HEK293 (cell line): ENCODE measurements at regions not wholly inside any gene's neighbourhood (a gene's known extent, or its start where the extent isn't known, plus 50 kb on each side); places are given as distances from the start of the nearest gene placed in this dataset.

Experiments
- CTCF ChIA-PET: fragments of 350-600 bp; formaldehyde crosslinking; extraction: SDS; loops from one replicate; lab custom pipeline; 2021; ENCODE audit warnings: antibody characterized with exemption; lab: Yijun Ruan, JAX
- POLR2A ChIA-PET: fragments of 300-600 bp; formaldehyde crosslinking; extraction: SDS; loops from one replicate; lab custom pipeline; 2020; ENCODE audit warnings: antibody characterized with exemption, inconsistent platforms; lab: Yijun Ruan, JAX
- H3K27ac ChIP-seq: fragments of 200-500 bp; sonication (Bioruptor generic); 2 replicates; pipeline ENCODE4 v1.5.1; 2014; ENCODE audit warnings: low read depth, low read length, control low read depth, inconsistent platforms; ENCODE audit errors: extremely low read depth
- H3K36me3 ChIP-seq, 2 experiments: fragments of 200-500 bp in 1 of 2; sonication (Bioruptor generic) in 1 of 2; 1 replicate in 1 of 2; 2 replicates in 1 of 2; pipeline ENCODE4 v1.5.1; 2014 to 2017; ENCODE audit warnings: inconsistent platforms in 2 of 2, low read length in 2 of 2; ENCODE audit not compliant: control insufficient read depth in 2 of 2, insufficient read depth in 1 of 2
- H3K4me1 ChIP-seq: fragments of 200-500 bp; sonication (Bioruptor generic); 2 replicates; pipeline ENCODE4 v1.5.1; 2014; ENCODE audit warnings: mild to moderate bottlenecking, low read length, inconsistent platforms; ENCODE audit not compliant: control insufficient read depth, insufficient read depth
- H3K4me3 ChIP-seq: 2 replicates; pipeline ENCODE4 v1.5.1; 2011; ENCODE audit warnings: low read depth, mild to moderate bottlenecking, control low read depth, low read length, moderate library complexity
- H3K9me3 ChIP-seq: fragments of 200-500 bp; sonication (Bioruptor generic); 2 replicates; pipeline ENCODE4 v1.5.1; 2014; ENCODE audit warnings: low read depth, low read length, inconsistent platforms; ENCODE audit not compliant: control insufficient read depth, insufficient read depth
- INSM2 ChIP-seq: fragments of 450-650 bp; formaldehyde crosslinking; IDR thresholded peaks from 2 replicates; pipeline ENCODE4 v1.5.1; 2016; ENCODE audit warnings: missing biosample characterization, missing genetic modification characterization
- KLF10 ChIP-seq: fragments of 450-650 bp; IDR thresholded peaks from 2 replicates; pipeline ENCODE4 v1.5.1; 2018; ENCODE audit warnings: missing biosample characterization, mild to moderate bottlenecking, missing genetic modification characterization
- PATZ1 ChIP-seq: fragments of 450-650 bp; formaldehyde crosslinking; IDR thresholded peaks from 2 replicates; pipeline ENCODE4 v1.5.1; 2016; ENCODE audit warnings: missing biosample characterization, missing genetic modification characterization
- PRDM1 ChIP-seq: fragments of 450-650 bp; formaldehyde crosslinking; IDR thresholded peaks from 2 replicates; pipeline ENCODE4; 2016; ENCODE audit warnings: missing biosample characterization, missing genetic modification characterization
- PRDM2 ChIP-seq: fragments of 450-650 bp; formaldehyde crosslinking; IDR thresholded peaks from 2 replicates; pipeline ENCODE4 v1.5.1; 2016; ENCODE audit warnings: missing biosample characterization, missing genetic modification characterization, borderline replicate concordance
- WT1 ChIP-seq: fragments of 450-650 bp; formaldehyde crosslinking; IDR thresholded peaks from 2 replicates; pipeline ENCODE4 v1.5.1; 2016; ENCODE audit warnings: missing biosample characterization, missing genetic modification characterization
- ZBTB11 ChIP-seq: fragments of 450-650 bp; formaldehyde crosslinking; conservative IDR thresholded peaks from 2 replicates; pipeline ENCODE4 v1.5.1; 2016; ENCODE audit warnings: low read depth, missing biosample characterization, missing genetic modification characterization
- ZNF175 ChIP-seq: fragments of 450-650 bp; formaldehyde crosslinking; IDR thresholded peaks from 2 replicates; pipeline ENCODE4 v1.5.1; 2016; ENCODE audit warnings: missing biosample characterization, missing genetic modification characterization
- ZNF18 ChIP-seq: fragments of 450-650 bp; formaldehyde crosslinking; IDR thresholded peaks from 2 replicates; pipeline ENCODE4 v1.5.1; 2016; ENCODE audit warnings: missing biosample characterization, missing genetic modification characterization
- ZNF488 ChIP-seq: fragments of 450-650 bp; formaldehyde crosslinking; IDR thresholded peaks from 2 replicates; pipeline ENCODE4 v1.5.1; 2016; ENCODE audit warnings: missing biosample characterization, missing genetic modification characterization
- ZNF501 ChIP-seq: fragments of 450-650 bp; formaldehyde crosslinking; IDR thresholded peaks from 2 replicates; pipeline ENCODE4 v1.5.1; 2016; ENCODE audit warnings: missing biosample characterization, missing genetic modification characterization
- ZNF510 ChIP-seq: fragments of 450-650 bp; formaldehyde crosslinking; IDR thresholded peaks from 2 replicates; pipeline ENCODE4 v1.5.1; 2018; ENCODE audit warnings: mild to moderate bottlenecking, missing genetic modification characterization, missing biosample characterization; ENCODE audit not compliant: insufficient replicate concordance
- ZNF548 ChIP-seq: fragments of 450-650 bp; formaldehyde crosslinking; IDR thresholded peaks from 2 replicates; pipeline ENCODE4 v1.5.1; 2016; ENCODE audit warnings: missing biosample characterization, missing genetic modification characterization
- ZNF549 ChIP-seq: fragments of 450-650 bp; IDR thresholded peaks from 2 replicates; pipeline ENCODE4 v1.5.1; 2018; ENCODE audit warnings: missing biosample characterization, missing genetic modification characterization, mild to moderate bottlenecking, inconsistent platforms, moderate library complexity
- ZNF626 ChIP-seq: fragments of 450-650 bp; sonication (Bioruptor Pico); formaldehyde crosslinking; IDR thresholded peaks from 2 replicates; pipeline ENCODE4 v1.5.1; 2018; ENCODE audit warnings: missing biosample characterization, missing genetic modification characterization, inconsistent platforms
- ZNF639 ChIP-seq: fragments of 450-650 bp; formaldehyde crosslinking; IDR thresholded peaks from 2 replicates; pipeline ENCODE4 v1.5.1; 2016; ENCODE audit warnings: missing biosample characterization, missing genetic modification characterization
- ZSCAN18 ChIP-seq: fragments of 450-650 bp; formaldehyde crosslinking; IDR thresholded peaks from 2 replicates; pipeline ENCODE4 v1.5.1; 2016; ENCODE audit warnings: missing biosample characterization, missing genetic modification characterization

- Histone ChIP-seq H3K36me3 (no peaks in the 10 kb centered on the region), H3K4me1 (no peaks in the 10 kb centered on the region), H3K9me3 (no peaks in the 10 kb centered on the region), H3K4me3 (no peak overlapping the region)
- POLR2A ChIA-PET, result no interaction called here
- CTCF ChIA-PET, result no interaction called here
- TF ChIP-seq ZNF175 (tag by site-specific recombination) (no peak), ZNF501 (tag by site-specific recombination) (no peak), ZBTB11 (tag by site-specific recombination) (no peak), ZSCAN18 (no peak), ZNF488 (tag by site-specific recombination) (no peak), INSM2 (tag by site-specific recombination) (no peak), PRDM2 (no peak), PATZ1 (tag by site-specific recombination) (no peak), ZNF626 (no peak), ZNF548 (tag by site-specific recombination) (no peak), PRDM1 (no peak), ZNF18 (tag by site-specific recombination) (no peak), WT1 (tag by site-specific recombination) (no peak), KLF10 (tag by site-specific recombination) (no peak), ZNF510 (tag by site-specific recombination) (no peak), ZNF549 (tag by site-specific recombination) (no peak), ZNF639 (tag by site-specific recombination) (no peak)
- TF ChIP-seq, all 188 proteins: peak for 0
- no peak overlapping the region for H3K27ac ChIP-seq
Measured at GRCh38 chr4:99759346-99759984, 57.2 kb upstream of the DAPP1 start.
